CD14-positive monocyte (primary cell): ENCODE measurements at regions not wholly inside any gene's neighbourhood (a gene's known extent, or its start where the extent isn't known, plus 50 kb on each side); places are given as distances from the start of the nearest gene placed in this dataset.

Experiments used
- DNase-seq, 3 donors: peaks; one replicate each; pipeline ENCODE4 v3.0.0-alpha.2; 2011 to 2022
- H2AFZ ChIP-seq: 2 replicates; pipeline ENCODE4 v1.6.0; 2012; ENCODE audit warnings: mild to moderate bottlenecking, low read depth, low read length, inconsistent platforms; ENCODE audit not compliant: insufficient read depth, poor library complexity, severe bottlenecking
- H3K27ac ChIP-seq, 2 donors: 1 replicate in 1 of 2; 2 replicates in 1 of 2; pipeline ENCODE4 v1.5.1; 2012 to 2013; ENCODE audit warnings: low read length in 2 of 2, control low read depth in 1 of 2, inconsistent platforms in 1 of 2, low read depth in 1 of 2, mild to moderate bottlenecking in 1 of 2
- H3K27me3 ChIP-seq, 2 donors: one replicate each; pipeline versions ENCODE4 v1.6.0 to v1.6.1; 2011 to 2013; ENCODE audit warnings: low read length in 2 of 2; ENCODE audit not compliant: control insufficient read depth in 2 of 2, insufficient read depth in 2 of 2
- H3K36me3 ChIP-seq, 2 donors: replicated peaks in 1 of 2; 1 replicate in 1 of 2; 2 replicates in 1 of 2; pipeline versions ENCODE4 v1.5.1 to v1.6.1; 2012 to 2013; ENCODE audit warnings: low read length in 2 of 2, control low read depth in 1 of 2, inconsistent platforms in 1 of 2, mild to moderate bottlenecking in 1 of 2; ENCODE audit not compliant: insufficient read depth in 2 of 2, control insufficient read depth in 1 of 2
- H3K4me1 ChIP-seq, 2 donors: 1 replicate in 1 of 2; 2 replicates in 1 of 2; pipeline versions ENCODE4 v1.5.1 to v1.6.1; 2012 to 2013; ENCODE audit warnings: low read length in 2 of 2, control low read depth in 1 of 2, inconsistent platforms in 1 of 2, mild to moderate bottlenecking in 1 of 2, moderate library complexity in 1 of 2; ENCODE audit not compliant: insufficient read depth in 2 of 2, control insufficient read depth in 1 of 2
- H3K4me2 ChIP-seq: replicated peaks from 2 replicates; pipeline ENCODE3; 2012; ENCODE audit warnings: low read length, moderate library complexity, mild to moderate bottlenecking; ENCODE audit not compliant: poor library complexity, severe bottlenecking; ENCODE audit errors: extremely low read depth
- H3K4me3 ChIP-seq, 3 experiments: fragments of 200-600 bp in 1 of 3; sonication (generic) in 1 of 3; replicated peaks in 1 of 3; 1 replicate in 2 of 3; 2 replicates in 1 of 3; pipeline ENCODE4 v1.5.1; 2011 to 2013; ENCODE audit warnings: low read length in 3 of 3, mild to moderate bottlenecking in 3 of 3, control low read depth in 2 of 3, low read depth in 2 of 3, inconsistent platforms in 1 of 3, moderate library complexity in 1 of 3
- H3K79me2 ChIP-seq: 2 replicates; pipeline ENCODE4 v1.6.0; 2012; ENCODE audit warnings: mild to moderate bottlenecking, control low read depth, inconsistent platforms, low read length, moderate library complexity; ENCODE audit not compliant: insufficient read depth
- H3K9ac ChIP-seq: 2 replicates; pipeline ENCODE4 v1.6.0; 2017; ENCODE audit warnings: low read length, mild to moderate bottlenecking; ENCODE audit not compliant: insufficient read depth, poor library complexity, severe bottlenecking
- H3K9me3 ChIP-seq, 2 donors: replicated peaks in 1 of 2; 1 replicate in 1 of 2; 2 replicates in 1 of 2; pipeline versions ENCODE4 v1.5.1 to v1.6.1; 2012 to 2013; ENCODE audit warnings: low read length in 2 of 2, control low read depth in 1 of 2; ENCODE audit not compliant: control insufficient read depth in 1 of 2, insufficient read depth in 1 of 2
- H4K20me1 ChIP-seq: 2 replicates; pipeline ENCODE4 v1.6.0; 2012; ENCODE audit warnings: mild to moderate bottlenecking, low read length, control low read depth, moderate library complexity; ENCODE audit not compliant: insufficient read depth
- H3K27ac Mint-ChIP-seq, 7 donors: one replicate each; pipeline ENCODE4 v1.8.0; 2020; ENCODE audit warnings: mild to moderate bottlenecking in 7 of 7, mixed read lengths in 7 of 7, moderate library complexity in 6 of 7, inconsistent platforms in 2 of 7
- H3K27me3 Mint-ChIP-seq, 3 donors: one replicate each; pipeline ENCODE4 v1.8.0; 2021 to 2022; ENCODE audit warnings: low read depth in 3 of 3, mild to moderate bottlenecking in 3 of 3, mixed read lengths in 3 of 3, moderate library complexity in 3 of 3, inconsistent platforms in 1 of 3
- H3K36me3 Mint-ChIP-seq, 2 donors: one replicate each; pipeline ENCODE4 v1.8.0; 2020; ENCODE audit warnings: mixed read lengths in 2 of 2, inconsistent platforms in 1 of 2, mild to moderate bottlenecking in 1 of 2
- H3K4me1 Mint-ChIP-seq: one replicate; pipeline ENCODE4 v1.8.0; 2020; ENCODE audit warnings: mild to moderate bottlenecking, mixed read lengths
- H3K4me3 Mint-ChIP-seq, 2 donors: one replicate each; pipeline ENCODE4 v1.8.0; 2020; ENCODE audit warnings: mild to moderate bottlenecking in 2 of 2, mixed read lengths in 2 of 2, moderate library complexity in 1 of 2
- H3K9me3 Mint-ChIP-seq, 7 donors: one replicate each; pipeline ENCODE4 v1.8.0; 2020 to 2022; ENCODE audit warnings: mixed read lengths in 7 of 7, mild to moderate bottlenecking in 6 of 7, moderate library complexity in 6 of 7, inconsistent platforms in 2 of 7
- WGBS: methylation state at CpG from one replicate; pipeline ENCODE4 v1.1.5; 2013; ENCODE audit warnings: missing lambda C conversion rate; ENCODE audit not compliant: insufficient coverage; 5-methylcytosine and 5-hydroxymethylcytosine counted together
- intact Hi-C, 2 donors: fragments of 100-400 bp; cut with micrococcal nuclease; formaldehyde crosslinking; loops; one replicate each; pipeline versions ENCODE4 v1.15.0 to v1.15.1; 2023
- TF ChIP-seq, protein P1 (sequence below): fragments of 200-600 bp; IDR thresholded peaks from one replicate; pipeline ENCODE4 v1.8.0; 2022; ENCODE audit warnings: antibody characterized with exemption, mild to moderate bottlenecking

DNA sequence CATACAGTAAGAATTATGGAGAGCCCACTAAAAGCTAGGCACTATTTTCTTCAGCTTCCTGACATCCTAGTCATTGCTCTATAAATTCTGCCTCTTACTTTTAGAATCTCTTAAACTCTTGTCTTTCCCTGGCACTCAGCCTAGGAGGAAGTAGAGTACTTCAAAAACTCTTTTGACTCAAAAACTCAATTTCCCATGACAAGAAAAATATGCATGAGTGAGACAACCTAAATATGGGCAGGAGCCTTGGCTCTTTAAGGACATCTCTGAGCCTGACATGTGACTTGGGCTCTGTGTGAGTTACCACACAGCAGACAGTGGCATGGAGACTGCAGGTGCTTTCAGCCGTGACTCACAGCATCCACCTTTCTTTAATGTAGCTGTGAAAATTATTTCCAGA, 97.5 kb upstream of the CCDC179 start:
- Histone ChIP-seq H4K20me1 (no peaks in the 10 kb centered on the region), H3K4me2 (no peak overlapping the region), H3K4me3 (no peak overlapping the region), H2AFZ (no peak overlapping the region), H3K79me2 (no peaks in the 10 kb centered on the region), H3K36me3 (no peaks in the 10 kb centered on the region), H3K9ac (no peak overlapping the region), H3K4me1 (no peaks in the 10 kb centered on the region), H3K27me3 (no peaks in the 10 kb centered on the region), H3K9me3 (no peaks in the 10 kb centered on the region), H3K27ac (no peak overlapping the region)
- WGBS = no CpG with 5 or more reads among the region's 1 CpG
- H3K4me1 Mint-ChIP-seq = no peaks in the 10 kb centered on the region
- TF ChIP-seq, protein P1, sequence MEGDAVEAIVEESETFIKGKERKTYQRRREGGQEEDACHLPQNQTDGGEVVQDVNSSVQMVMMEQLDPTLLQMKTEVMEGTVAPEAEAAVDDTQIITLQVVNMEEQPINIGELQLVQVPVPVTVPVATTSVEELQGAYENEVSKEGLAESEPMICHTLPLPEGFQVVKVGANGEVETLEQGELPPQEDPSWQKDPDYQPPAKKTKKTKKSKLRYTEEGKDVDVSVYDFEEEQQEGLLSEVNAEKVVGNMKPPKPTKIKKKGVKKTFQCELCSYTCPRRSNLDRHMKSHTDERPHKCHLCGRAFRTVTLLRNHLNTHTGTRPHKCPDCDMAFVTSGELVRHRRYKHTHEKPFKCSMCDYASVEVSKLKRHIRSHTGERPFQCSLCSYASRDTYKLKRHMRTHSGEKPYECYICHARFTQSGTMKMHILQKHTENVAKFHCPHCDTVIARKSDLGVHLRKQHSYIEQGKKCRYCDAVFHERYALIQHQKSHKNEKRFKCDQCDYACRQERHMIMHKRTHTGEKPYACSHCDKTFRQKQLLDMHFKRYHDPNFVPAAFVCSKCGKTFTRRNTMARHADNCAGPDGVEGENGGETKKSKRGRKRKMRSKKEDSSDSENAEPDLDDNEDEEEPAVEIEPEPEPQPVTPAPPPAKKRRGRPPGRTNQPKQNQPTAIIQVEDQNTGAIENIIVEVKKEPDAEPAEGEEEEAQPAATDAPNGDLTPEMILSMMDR = no peak
- no peak overlapping the region for H3K4me3 Mint-ChIP-seq
- peaks cover 0 to 11% (median 4%) of the 10 kb centered on the region in 7 donors for H3K9me3 Mint-ChIP-seq
- no peaks in the 10 kb centered on the region for H3K27me3 Mint-ChIP-seq
- no peak for DNase-seq
- no peak overlapping the region for H3K27ac Mint-ChIP-seq
- H3K36me3 Mint-ChIP-seq = no peaks in the 10 kb centered on the region
- intact Hi-C loops = no loop called here

DNA sequence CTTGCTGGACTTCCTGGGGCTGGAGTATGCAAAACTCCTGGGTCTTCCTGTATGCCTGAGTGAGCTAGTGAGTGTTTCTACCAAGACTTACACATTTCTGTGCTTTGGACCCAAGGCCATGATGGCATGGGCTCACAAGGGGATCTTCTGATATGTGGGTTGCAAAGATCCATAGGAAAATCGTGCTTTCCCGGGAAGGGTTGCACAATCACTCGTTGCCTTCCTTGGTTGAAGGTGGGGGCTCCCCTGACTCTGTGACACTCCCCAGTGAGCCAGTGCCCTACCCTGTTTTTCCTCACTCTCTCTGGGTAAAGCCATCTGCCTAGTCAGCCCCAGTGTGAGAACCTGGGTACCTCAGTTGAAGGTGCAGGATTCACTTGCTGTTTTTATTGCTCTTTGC, 114.0 kb upstream of the CCDC179 start:
- Histone ChIP-seq H3K4me3 (no peak overlapping the region), H3K9me3 (peaks cover 7 to 15% of the 10 kb centered on the region in 2 donors), H3K4me1 (no peaks in the 10 kb centered on the region), H3K9ac (no peak overlapping the region), H3K27ac (no peak overlapping the region), H3K36me3 (no peaks in the 10 kb centered on the region), H3K27me3 (no peaks in the 10 kb centered on the region), H4K20me1 (no peaks in the 10 kb centered on the region), H3K4me2 (no peak overlapping the region), H2AFZ (no peak overlapping the region), H3K79me2 (no peaks in the 10 kb centered on the region)
- intact Hi-C loops = no loop called here
- 100% methylated on average over 1 of the region's 3 CpGs for WGBS
- DNase-seq = no peak
- H3K9me3 Mint-ChIP-seq = peaks cover 4 to 21% (median 8%) of the 10 kb centered on the region in 7 donors
- no peak overlapping the region for H3K27ac Mint-ChIP-seq
- TF ChIP-seq, protein P1 = no peak
- no peak overlapping the region for H3K4me3 Mint-ChIP-seq
- no peaks in the 10 kb centered on the region for H3K36me3 Mint-ChIP-seq
- H3K27me3 Mint-ChIP-seq = no peaks in the 10 kb centered on the region
- H3K4me1 Mint-ChIP-seq = no peaks in the 10 kb centered on the region
